GM12864 (cell line): ENCODE measurements at regions not wholly inside any gene's neighbourhood (a gene's known extent, or its start where the extent isn't known, plus 50 kb on each side); places are given as distances from the start of the nearest gene placed in this dataset.
"Not testable (repeated sequence)": the region's sequence is repeated elsewhere in the genome, so short reads cannot be mapped to it uniquely, and the experiment has no call there.

Source experiments
- DNase-seq: peaks from one replicate; pipeline ENCODE4 v3.0.0-alpha.2; 2011; ENCODE audit warnings: low read depth
- H3K4me3 ChIP-seq: 2 replicates; pipeline ENCODE4 v1.5.1; 2011; ENCODE audit warnings: mild to moderate bottlenecking, low read depth, low read length, control low read depth
- CTCF ChIP-seq: IDR thresholded peaks from 2 replicates; pipeline ENCODE4 v1.5.1; 2011; ENCODE audit warnings: low read depth, mild to moderate bottlenecking, moderate library complexity, low read length, control low read depth, inconsistent platforms; ENCODE audit errors: missing control alignments

- no peak overlapping the region for H3K4me3 ChIP-seq
- no peak for DNase-seq
- TF ChIP-seq CTCF = no peak
Observed at GRCh38 chr11:22930816-22931594, 70.7 kb upstream of the CCDC179 start.

- no peak for TF ChIP-seq CTCF
- DNase-seq = no peak
- H3K4me3 ChIP-seq = no peak overlapping the region
Observed at GRCh38 chr11:22938691-22939090, 78.4 kb upstream of the CCDC179 start.

GRCh38 chr11:22941544-22941943 lies 81.3 kb upstream of the CCDC179 start:
- not testable (repeated sequence) for DNase-seq, H3K4me3 ChIP-seq

GRCh38 chr11:22957786-22958185 lies 97.5 kb upstream of the CCDC179 start:
- no peak for DNase-seq
- H3K4me3 ChIP-seq = no peak overlapping the region
- no peak for TF ChIP-seq CTCF

GRCh38 chr11:22974251-22974650 lies 114.0 kb upstream of the CCDC179 start:
- TF ChIP-seq CTCF = no peak
- DNase-seq = no peak
- no peak overlapping the region for H3K4me3 ChIP-seq

- TF ChIP-seq CTCF = no peak
- H3K4me3 ChIP-seq = no peak overlapping the region
- DNase-seq = no peak
Observed at GRCh38 chr11:22976146-22976545, 115.9 kb upstream of the CCDC179 start.

- no peak overlapping the region for H3K4me3 ChIP-seq
- TF ChIP-seq CTCF = no peak
- DNase-seq = no peak
Observed at GRCh38 chr11:22982903-22983302, 122.6 kb upstream of the CCDC179 start.
